Ovary (tissue), 7 donors: ENCODE measurements at regions not wholly inside any gene's neighbourhood (a gene's known extent, or its start where the extent isn't known, plus 50 kb on each side); places are given as distances from the start of the nearest gene placed in this dataset.

Experiments used
- DNase-seq, 5 donors: peaks; one replicate each; pipeline ENCODE4 v3.0.0-alpha.2; 2019 to 2020
- H3K27ac ChIP-seq, 2 donors: fragments of 200-600 bp; one replicate each; pipeline versions ENCODE4 v1.5.1 to v1.8.0; 2019 to 2022
- H3K27me3 ChIP-seq: fragments of 200-600 bp; one replicate; pipeline ENCODE4 v1.8.0; 2022
- H3K36me3 ChIP-seq: fragments of 200-600 bp; sonication (generic); one replicate; pipeline ENCODE4 v1.5.1; 2019
- H3K4me1 ChIP-seq: one replicate; pipeline ENCODE4 v1.8.1; 2013; ENCODE audit warnings: mild to moderate bottlenecking, moderate library complexity; ENCODE audit not compliant: insufficient read depth
- H3K4me3 ChIP-seq: fragments of 200-600 bp; sonication (generic); one replicate; pipeline ENCODE4 v1.5.1; 2017
- H3K9me3 ChIP-seq, 2 donors: fragments of 200-600 bp in 1 of 2; sonication (generic) in 1 of 2; one replicate each; pipeline versions ENCODE4 v1.5.1 to v1.8.1; 2013 to 2019; ENCODE audit warnings: mild to moderate bottlenecking in 1 of 2, moderate library complexity in 1 of 2
- EP300 ChIP-seq: sonication (generic); formaldehyde crosslinking; IDR thresholded peaks from one replicate; pipeline ENCODE4 v1.6.1; 2017; ENCODE audit warnings: antibody characterized with exemption
- POLR2A ChIP-seq: fragments of 450-650 bp; IDR thresholded peaks from one replicate; pipeline ENCODE4 v1.6.1; 2017; ENCODE audit warnings: antibody characterized with exemption, mild to moderate bottlenecking, moderate library complexity
- WGBS, 3 donors: extraction: QIAGEN DNeasy Blood & Tissue Kit in 1 of 3; methylation state at CpG; one replicate each; pipeline versions ENCODE4 v1.1.5 to v1.1.7; 2013 to 2017; 5-methylcytosine and 5-hydroxymethylcytosine counted together
- intact Hi-C, 4 donors: fragments of 100-400 bp; cut with DNase I; formaldehyde crosslinking; loops; one replicate each; pipeline versions ENCODE4 v1.11.0 to v1.15.1; 2022 to 2023
- TF ChIP-seq, protein P1 (sequence below), 3 donors: fragments of 450-650 bp in 2 of 3; fragments of 200-600 bp in 1 of 3; IDR thresholded peaks; one replicate each; pipeline versions ENCODE4 v1.5.1 to v1.8.0; 2016 to 2022; ENCODE audit warnings: antibody characterized with exemption in 3 of 3, mild to moderate bottlenecking in 1 of 3
- donor health status: DM: no; HTN: no; CAD: no; lungs with moderate emphysema.
- donor health status: DM: no; HTN: no; CAD: no.
- donor health status: Bipolar disorder and iron deficiency.
- donor health status: DM: no; HTN: no; CAD: no.
- donor health status: DM: yes; HTN: yes; CAD: no.

DNA sequence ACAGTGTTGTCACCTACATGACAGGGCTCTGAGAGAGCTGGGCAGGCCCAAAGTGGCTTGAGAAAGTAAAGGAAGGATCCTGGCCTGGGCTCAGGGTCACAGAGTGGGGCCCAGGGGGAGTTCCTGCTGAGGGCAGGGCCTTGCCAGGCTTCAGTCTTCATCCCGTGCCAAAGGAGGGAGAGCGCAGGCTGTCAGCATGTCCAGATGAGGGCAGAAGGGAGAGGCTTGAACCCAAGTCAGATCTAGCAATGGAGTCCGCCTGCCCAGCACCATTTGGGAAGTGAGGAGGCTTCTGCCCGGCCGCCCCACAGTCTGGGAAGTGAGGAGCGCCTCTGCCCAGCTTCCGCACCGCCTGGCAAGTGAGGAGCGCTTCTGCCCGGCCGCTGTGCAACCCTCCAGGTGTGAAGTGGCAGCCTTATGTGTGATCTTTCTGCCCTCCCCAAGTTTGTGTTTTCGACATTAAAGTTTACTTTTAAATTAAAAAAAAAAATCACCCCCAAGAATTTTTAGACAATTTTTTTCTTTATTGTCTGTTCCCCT is 303.6 kb upstream of the PROK2 start:
- intact Hi-C loops: no loop called here
- TF ChIP-seq, protein P1, sequence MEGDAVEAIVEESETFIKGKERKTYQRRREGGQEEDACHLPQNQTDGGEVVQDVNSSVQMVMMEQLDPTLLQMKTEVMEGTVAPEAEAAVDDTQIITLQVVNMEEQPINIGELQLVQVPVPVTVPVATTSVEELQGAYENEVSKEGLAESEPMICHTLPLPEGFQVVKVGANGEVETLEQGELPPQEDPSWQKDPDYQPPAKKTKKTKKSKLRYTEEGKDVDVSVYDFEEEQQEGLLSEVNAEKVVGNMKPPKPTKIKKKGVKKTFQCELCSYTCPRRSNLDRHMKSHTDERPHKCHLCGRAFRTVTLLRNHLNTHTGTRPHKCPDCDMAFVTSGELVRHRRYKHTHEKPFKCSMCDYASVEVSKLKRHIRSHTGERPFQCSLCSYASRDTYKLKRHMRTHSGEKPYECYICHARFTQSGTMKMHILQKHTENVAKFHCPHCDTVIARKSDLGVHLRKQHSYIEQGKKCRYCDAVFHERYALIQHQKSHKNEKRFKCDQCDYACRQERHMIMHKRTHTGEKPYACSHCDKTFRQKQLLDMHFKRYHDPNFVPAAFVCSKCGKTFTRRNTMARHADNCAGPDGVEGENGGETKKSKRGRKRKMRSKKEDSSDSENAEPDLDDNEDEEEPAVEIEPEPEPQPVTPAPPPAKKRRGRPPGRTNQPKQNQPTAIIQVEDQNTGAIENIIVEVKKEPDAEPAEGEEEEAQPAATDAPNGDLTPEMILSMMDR (IDR thresholded peaks at IDR 0.05): no peak
- TF ChIP-seq EP300 (no peak), POLR2A (no peak)
- H3K36me3 ChIP-seq: no peaks in the 10 kb centered on the region
- H3K4me3 ChIP-seq: no peak overlapping the region
- 95 to 98% (median 96%) methylated on average over 12 of the region's 12 CpGs for WGBS, 3 donors
- no peaks in the 10 kb centered on the region for H3K27me3 ChIP-seq
- DNase-seq: no peak
- H3K27ac ChIP-seq: no peak overlapping the region
- H3K9me3 ChIP-seq: no peaks in the 10 kb centered on the region
- no peaks in the 10 kb centered on the region for H3K4me1 ChIP-seq

DNA sequence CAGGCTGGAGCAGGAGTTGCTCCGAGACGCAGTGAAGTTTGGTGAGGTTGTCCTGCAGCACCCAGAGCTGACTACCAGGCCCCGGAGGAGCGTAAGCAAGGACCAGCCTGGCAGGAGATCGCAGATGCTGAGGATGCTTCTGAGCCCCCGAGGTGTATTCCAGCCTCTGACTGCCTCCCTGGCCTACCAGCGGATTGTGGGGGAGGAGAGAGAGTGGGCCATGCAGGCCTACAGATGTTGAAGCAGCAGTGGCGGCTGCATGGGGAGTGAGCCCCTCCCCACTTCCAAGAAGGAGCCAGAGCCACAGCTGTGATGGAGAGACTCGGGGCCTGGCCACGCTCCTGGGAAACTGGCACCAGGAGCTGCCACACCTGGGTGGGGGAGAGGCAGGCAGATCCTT is 302.5 kb upstream of the PROK2 start:
- Histone ChIP-seq H3K4me1 (no peaks in the 10 kb centered on the region), H3K9me3 (no peaks in the 10 kb centered on the region), H3K27me3 (no peaks in the 10 kb centered on the region), H3K27ac (no peak overlapping the region), H3K4me3 (no peak overlapping the region), H3K36me3 (no peaks in the 10 kb centered on the region)
- intact Hi-C loops: no loop called here
- no peak for DNase-seq
- TF ChIP-seq POLR2A (no peak), EP300 (no peak)
- TF ChIP-seq, protein P1 (IDR thresholded peaks at IDR 0.05): no peak
- 93 to 97% (median 94%) methylated on average over 10 of the region's 10 CpGs for WGBS, 3 donors

DNA sequence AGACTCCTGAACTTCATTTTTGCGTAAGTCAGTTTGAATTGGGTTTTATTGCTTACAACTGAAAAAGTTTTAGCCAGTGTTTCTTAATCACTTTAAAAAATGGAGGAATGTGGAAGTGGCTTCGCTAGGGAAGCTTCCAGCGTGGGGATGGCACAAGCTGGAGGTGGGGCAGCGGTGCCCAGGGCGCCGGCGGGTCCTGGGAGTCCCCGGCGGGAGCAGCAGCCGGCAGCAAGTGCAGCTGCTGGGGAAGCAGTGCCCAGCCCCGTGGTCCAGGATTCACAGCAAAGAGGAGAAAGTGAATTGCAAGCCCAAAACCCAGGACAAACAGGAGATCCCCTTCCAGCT is 301.8 kb upstream of the PROK2 start:
- 78 to 91% (median 91%) methylated on average over 11 of the region's 11 CpGs for WGBS, 3 donors
- intact Hi-C loops: no loop called here
- Histone ChIP-seq H3K4me3 (no peak overlapping the region), H3K9me3 (no peaks in the 10 kb centered on the region), H3K27ac (no peak overlapping the region), H3K36me3 (no peaks in the 10 kb centered on the region), H3K27me3 (no peaks in the 10 kb centered on the region), H3K4me1 (no peaks in the 10 kb centered on the region)
- TF ChIP-seq EP300: no peak
- TF ChIP-seq POLR2A: no peak
- TF ChIP-seq, protein P1 (IDR thresholded peaks at IDR 0.05): no peak
- no peak for DNase-seq

DNA sequence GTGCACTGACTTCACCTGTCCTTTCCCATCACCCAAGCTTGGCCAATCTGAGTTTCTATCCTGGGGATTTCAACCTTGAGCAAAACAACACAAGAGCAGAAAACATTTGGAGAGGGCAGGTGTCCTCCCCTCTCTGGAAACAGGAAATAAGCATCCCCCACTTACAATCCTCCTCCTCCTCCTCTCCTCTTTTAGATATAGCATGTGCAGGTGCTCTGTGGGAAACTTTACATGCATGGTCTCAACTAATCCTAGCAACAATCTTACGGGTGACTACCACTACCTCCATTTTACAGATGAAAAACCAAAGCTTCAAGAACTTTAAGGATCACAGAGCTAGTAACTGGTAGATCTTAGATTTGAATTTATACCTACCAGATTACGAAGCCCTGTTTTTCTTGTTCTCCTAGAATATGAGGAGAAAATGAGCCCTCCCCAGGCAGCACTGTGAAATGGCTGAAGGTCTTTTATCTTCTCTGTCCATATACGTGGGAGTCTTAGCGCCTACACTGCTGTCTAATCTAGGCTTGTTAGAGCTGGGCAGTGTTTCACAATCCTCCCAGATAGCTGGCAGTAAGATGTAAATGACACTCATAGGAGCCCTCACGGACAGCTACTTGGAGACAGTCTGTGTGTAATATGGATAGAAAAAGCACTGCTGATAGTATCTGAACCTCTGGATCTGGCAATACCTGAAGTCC is 301.2 kb upstream of the PROK2 start:
- DNase-seq: no peak
- intact Hi-C loops: no loop called here
- 48 to 66% (median 63%) methylated on average over 5 of the region's 5 CpGs for WGBS, 3 donors
- TF ChIP-seq, protein P1 (IDR thresholded peaks at IDR 0.05): no peak
- TF ChIP-seq POLR2A (no peak), EP300 (no peak)
- Histone ChIP-seq H3K4me1 (no peaks in the 10 kb centered on the region), H3K27ac (no peak overlapping the region), H3K4me3 (no peak overlapping the region), H3K27me3 (no peaks in the 10 kb centered on the region), H3K9me3 (no peaks in the 10 kb centered on the region), H3K36me3 (no peaks in the 10 kb centered on the region)
